ENCODE measurements at regions not wholly inside any gene's neighbourhood (a gene's known extent, or its start where the extent isn't known, plus 50 kb on each side); places are given as distances from the start of the nearest gene placed in this dataset.
"Not testable (repeated sequence)": the region's sequence is repeated elsewhere in the genome, so short reads cannot be mapped to it uniquely, and the experiment has no call there.

DNA sequence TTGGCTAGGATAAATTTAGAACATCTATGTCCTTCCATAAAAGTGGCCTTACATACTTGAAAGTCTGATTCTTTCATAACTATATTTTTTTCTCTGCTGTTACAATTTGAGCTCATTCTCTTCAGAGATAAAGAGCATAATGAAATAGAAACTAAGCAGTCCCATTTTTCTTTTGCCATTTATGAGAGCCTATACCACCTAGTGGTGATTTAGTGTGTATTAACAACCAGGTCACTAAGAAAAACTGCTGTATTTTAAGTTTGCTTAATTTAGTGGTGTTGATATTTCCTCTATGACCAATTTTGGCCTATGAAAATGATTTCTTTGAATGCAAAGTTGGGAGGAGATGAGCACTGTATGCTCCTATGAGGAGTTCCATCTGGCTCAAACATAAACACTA is 88.7 kb upstream of the ZWINT start:
- TF ChIP-seq, protein P1, sequence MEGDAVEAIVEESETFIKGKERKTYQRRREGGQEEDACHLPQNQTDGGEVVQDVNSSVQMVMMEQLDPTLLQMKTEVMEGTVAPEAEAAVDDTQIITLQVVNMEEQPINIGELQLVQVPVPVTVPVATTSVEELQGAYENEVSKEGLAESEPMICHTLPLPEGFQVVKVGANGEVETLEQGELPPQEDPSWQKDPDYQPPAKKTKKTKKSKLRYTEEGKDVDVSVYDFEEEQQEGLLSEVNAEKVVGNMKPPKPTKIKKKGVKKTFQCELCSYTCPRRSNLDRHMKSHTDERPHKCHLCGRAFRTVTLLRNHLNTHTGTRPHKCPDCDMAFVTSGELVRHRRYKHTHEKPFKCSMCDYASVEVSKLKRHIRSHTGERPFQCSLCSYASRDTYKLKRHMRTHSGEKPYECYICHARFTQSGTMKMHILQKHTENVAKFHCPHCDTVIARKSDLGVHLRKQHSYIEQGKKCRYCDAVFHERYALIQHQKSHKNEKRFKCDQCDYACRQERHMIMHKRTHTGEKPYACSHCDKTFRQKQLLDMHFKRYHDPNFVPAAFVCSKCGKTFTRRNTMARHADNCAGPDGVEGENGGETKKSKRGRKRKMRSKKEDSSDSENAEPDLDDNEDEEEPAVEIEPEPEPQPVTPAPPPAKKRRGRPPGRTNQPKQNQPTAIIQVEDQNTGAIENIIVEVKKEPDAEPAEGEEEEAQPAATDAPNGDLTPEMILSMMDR (conservative IDR thresholded peaks at IDR 0.05; ENCODE audit: low read depth): no peak; the same call in 1 of the 2 replicates
- H3K27ac ChIP-seq: no peak overlapping the region
- ChIA-PET POLR2A (ENCODE audit: low non-redundant PET) (no interaction called here), CTCF (interaction anchor here (0.6 kb wide), 2 partner anchors 9 to 561 kb away, joined by 3 read pairs; no protein-coding TSS in a partner anchor)
- no peak for DNase-seq (ENCODE audit: low spot score)

DNA sequence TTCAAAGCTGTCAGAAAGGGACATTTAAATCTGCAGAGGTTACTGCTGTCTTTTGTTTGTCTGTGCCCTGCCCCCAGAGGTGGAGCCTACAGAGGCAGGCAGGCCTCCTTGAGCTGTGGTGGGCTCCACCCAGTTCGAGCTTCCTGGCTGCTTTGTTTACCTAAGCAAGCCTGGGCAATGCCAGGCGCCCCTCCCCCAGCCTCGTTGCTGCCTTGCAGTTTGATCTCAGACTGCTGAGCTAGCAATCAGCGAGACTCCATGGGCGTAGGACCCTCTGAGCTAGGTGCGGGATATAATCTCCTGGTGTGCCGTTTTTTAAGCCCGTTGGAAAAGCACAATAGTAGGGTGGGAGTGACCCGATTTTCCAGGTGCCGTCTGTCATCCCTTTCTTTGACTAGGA is 86.6 kb upstream of the ZWINT start:
- DNase-seq (ENCODE audit: low spot score); H3K27ac ChIP-seq; POLR2A ChIA-PET (ENCODE audit: low non-redundant PET): not testable (repeated sequence)
- CTCF ChIA-PET: interaction anchor here (0.7 kb wide), 1 partner anchor 9 kb away, joined by 4 read pairs; no protein-coding TSS in a partner anchor

DNA sequence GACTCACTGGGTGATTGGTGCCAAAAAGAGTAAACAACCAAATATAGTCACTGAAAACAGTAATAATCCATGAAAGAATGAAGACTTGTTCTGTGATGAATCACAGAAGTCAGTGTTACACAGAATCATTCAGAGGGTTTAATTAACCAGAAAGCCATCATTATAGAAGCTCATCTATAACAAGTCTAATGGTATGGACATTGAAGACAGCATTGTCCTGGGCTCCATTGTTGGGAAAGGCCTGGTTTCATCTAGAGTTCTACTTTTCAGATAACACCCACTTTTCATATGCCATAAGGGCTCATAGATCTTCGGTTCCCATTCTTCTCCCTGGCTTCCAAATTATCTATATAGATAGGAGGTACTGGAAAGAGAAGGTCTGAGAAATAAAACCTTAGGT is 80.3 kb upstream of the ZWINT start:
- H3K27ac ChIP-seq; CTCF ChIA-PET; POLR2A ChIA-PET (ENCODE audit: low non-redundant PET); DNase-seq (ENCODE audit: low spot score): not testable (repeated sequence)
